ENCODE measurements at regions not wholly inside any gene's neighbourhood (a gene's known extent, or its start where the extent isn't known, plus 50 kb on each side); places are given as distances from the start of the nearest gene placed in this dataset.
A peak's percentile ranks its signal among the peaks of the same experiment; 100 is the strongest.

DNA sequence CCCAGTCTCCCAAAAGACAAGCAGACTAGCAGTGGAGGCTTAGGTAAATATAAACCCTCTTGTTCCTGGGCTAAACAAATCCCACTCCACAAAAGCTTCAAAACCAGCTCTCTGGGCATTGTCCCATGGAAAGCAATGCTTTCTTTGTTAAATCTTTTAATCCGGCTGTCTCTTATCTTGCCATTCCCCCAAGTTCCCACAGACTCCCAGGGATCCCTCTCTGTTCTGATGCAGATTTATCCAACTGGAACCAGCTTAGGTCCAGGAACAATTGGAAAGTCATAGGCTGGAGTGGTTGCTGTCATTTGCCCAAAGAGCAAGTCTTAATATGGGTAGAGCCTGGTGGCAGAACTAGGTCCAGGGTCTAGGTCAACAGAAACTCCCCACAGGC is 110.1 kb upstream of the ATP1A1 start:
- no peak for DNase-seq (ENCODE audit: low spot score)

DNA sequence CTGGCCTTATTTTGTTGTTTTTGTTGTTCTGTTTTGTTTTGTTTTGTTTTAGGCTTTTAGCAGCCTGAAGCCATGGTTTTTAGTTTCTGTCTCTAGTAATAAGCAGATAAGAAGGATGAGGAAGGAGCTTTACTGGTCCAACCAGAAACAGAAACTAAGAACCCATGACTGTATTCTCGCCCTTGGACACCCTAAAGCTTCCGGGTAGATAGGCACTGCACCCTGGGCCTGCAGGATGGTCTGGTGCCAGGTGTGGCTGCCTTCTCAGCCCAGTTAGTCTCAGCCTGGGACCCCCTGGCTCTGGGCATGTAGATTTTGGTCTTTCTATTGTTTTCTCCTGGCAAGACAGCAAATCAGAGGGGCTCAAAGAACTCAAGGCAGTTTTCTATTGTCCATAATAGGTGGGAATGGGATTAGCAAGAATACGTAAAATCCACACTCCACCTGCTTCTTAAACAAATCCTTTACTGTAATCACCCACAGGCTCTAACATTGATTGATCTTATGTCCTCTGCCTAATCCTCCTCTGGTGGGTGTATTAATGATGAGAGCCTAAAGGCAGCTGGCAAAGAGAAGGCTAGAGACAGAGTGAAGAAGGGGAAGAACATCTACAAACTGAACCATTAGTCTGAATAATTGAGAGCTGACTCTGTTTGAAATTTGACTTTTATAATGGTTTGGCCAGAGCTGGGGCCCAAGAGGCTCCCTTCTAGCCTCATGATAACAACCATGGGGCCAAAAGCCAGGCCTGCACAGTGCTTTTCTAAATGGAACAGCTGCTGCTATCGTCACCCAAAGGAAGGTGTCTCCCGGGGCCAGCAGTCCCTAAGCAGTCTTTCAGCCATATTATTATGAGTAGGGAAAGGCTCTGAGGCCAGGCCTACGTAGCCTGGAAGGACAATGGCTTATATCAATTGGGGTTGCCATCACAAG is 106.8 kb upstream of the ATP1A1 start:
- DNase-seq (ENCODE audit: low spot score), result no peak

DNA sequence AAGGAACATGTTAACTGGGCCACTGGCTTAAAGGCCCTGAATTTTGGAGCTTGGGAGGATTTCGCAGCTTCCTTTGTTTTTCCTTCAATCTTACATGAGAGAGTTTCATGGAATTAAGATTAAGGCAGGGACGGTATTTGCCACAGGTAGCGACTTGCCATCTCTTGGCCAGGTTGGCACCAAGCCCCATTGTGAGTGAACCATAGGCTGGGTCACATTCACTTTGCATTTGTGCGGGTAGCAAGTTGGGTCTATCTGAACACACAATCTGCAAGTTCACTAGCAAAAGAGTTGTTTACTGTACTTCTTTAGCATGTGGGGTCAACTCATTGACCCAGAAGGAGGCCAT is 106.2 kb upstream of the ATP1A1 start:
- DNase-seq (ENCODE audit: low spot score), result no peak

DNA sequence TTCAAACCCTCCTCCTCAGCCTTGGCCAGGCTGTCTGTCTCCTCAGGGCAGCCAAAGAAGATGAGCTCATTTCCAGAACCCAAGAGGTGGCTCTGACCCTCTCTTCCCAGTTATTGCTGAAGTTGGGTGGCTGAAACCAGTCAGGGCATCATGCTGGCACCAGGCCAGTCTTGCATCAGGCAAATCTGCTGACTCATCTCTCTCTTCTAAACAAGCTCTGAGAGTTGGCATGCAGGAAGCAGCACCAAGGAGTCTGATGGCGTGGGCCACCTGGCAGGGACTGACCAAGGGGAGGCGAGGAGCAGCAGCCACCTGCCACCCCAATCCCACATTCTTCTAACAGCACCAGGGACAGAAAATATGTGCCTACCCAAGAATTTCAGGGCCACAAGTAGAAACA is 104.8 kb upstream of the ATP1A1 start:
- DNase-seq (ENCODE audit: low spot score), result peak; percentile 85

DNA sequence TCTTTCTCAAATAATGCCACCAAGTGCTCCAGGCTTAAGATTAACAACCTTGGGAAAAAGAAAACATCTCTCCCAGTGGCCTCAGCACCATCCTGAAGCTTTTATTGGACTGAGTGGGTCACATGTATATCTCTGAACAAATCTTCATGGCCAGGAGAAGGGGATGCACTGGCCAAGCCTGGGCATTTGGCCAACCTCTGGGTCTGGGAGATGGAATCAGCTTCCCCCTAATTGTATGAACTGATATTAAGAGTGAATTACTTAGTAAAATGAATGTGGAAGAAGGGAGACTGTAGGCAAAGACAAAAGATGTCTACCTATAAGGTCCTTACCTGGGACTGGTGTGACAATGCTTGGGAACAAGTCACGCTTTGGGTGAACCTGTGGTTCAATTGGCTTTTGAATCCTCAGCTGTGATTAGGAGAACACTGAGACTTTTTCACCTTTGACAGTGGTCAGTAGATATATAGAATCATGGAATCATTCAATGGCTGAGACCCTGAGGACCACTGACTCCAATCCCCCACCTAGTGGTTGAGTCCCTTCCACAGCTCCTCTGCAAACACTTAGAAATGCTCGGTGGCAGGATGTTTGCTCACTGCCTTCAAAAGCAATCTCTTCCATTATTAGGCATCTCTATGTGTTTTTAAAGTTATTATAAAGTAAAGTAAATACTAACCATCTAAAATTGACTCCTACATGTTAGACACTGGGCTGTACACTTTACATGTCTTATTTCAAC is 102.6 kb upstream of the ATP1A1 start:
- no peak for DNase-seq (ENCODE audit: low spot score)

DNA sequence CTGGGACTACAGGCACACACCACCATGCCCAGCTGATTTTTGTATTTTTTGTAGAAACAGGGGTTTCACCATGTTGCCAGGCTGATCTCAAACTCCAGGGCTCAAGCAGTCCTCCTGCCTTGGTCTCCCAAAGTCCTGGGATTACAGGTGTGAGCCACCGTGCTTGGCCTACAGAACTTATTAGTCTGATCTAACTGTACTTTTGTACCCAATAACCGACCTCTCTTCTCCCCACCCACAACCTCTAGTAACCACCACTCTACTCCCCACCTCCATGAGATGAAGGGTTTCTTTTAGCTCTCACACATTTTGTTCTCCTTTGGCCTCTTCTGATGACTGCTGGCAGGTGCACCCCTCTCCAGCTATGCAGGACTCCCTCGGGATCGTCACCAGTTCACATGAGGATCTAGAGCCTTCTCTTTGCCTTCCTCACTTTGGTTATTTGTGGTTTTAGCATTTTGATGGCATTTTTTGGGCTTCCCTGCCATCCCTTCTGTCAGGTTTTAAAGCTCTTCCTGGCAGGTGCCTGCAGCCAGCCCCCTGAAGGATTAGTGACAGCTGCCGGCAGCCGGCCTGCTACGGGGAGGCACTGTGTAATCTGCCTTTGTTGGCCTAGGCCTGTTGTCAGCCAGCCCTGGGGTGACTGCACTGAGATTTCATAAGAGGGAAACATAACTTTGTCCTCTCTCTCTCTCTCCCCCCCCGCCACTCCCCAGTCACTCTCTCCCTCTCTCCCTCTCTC is 99.8 kb upstream of the ATP1A1 start:
- no peak for DNase-seq (ENCODE audit: low spot score)

DNA sequence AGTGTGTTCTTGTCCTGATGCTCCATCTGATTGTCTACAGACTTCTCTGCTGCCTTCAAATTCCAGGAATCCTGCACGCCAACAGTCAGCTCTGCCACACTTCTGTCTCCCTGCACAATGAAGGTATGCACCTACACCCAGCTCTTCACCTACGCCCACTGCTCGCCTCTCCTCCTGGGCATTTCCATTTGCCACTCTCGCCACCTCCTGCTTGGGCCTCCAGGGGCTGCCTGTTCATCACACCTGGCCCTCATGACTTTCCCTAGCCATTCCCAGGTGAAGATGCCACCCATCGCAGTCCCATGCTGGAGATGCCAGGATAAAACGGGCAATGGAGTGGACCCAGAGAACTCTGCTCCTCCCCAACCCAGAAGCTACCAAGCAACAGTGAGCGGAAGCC is 96.5 kb upstream of the ATP1A1 start:
- DNase-seq (ENCODE audit: low spot score), result no peak

DNA sequence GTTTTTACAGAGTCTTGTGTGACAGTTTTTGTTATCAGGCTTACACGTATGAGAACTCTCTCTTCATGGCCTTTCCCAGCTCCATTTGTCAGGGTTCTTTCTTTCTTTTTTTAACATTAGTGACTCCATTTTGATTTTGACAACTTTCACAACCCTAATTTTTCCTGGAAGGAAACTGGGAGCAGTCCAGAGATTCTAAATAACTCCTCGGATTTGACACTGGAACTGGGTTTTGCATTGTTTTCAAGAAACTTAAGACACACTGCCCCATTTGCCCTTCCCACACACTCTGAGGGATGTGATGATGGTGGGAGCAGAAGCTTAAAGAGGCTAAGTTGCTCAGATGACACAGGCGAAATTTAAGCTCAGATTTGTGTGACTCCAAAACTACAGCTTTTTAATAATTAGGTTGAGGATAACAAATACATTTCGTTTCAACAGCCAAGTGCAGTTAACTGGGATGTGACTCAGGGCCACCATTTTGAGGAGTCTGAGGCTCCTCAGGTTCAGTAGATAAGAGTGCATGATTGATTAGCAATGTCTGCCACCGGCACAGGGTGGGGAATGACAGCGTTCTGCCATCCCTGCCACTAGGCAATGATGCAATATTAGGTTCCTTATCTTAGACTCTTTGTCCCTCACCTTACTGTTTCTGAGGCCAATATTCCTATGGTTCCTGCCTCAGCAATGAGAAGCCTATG is 95.1 kb upstream of the ATP1A1 start:
- no peak for DNase-seq (ENCODE audit: low spot score)

DNA sequence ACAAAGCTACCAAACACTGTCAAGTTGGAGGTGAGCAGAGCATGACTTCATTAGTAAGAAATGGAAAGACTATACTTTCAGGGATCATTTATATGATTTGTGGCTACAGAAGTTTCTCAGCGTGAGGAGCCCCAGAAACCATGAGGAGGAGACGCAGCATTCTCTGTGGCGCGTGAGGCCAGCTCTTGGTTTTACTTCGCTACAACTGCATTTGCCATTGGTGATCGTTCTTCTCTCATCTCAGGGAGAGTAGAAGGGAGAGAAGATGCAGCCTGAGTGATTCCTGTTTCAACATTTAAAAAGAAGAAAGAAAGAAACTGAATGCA is 94.5 kb upstream of the ATP1A1 start:
- DNase-seq (ENCODE audit: low spot score), result no peak

DNA sequence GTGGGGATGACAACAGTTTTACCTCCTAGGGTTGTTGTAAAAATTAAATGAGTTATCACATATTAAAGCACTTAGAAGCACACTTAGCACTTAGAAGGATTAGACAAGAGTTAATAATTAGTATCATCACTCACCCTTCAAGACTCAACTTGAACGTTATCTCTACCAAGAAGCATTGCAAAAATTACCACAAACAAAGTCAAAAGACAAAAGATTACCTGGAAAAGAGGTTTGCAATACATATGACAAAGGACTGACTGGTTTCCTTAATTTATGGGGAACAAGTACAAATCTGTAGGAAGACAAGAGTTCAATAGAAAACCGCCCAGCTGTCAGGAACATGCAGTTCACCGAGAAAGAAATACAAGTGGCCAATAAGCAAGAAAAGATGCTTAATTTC is 93.3 kb upstream of the ATP1A1 start:
- no peak for DNase-seq (ENCODE audit: low spot score)

DNA sequence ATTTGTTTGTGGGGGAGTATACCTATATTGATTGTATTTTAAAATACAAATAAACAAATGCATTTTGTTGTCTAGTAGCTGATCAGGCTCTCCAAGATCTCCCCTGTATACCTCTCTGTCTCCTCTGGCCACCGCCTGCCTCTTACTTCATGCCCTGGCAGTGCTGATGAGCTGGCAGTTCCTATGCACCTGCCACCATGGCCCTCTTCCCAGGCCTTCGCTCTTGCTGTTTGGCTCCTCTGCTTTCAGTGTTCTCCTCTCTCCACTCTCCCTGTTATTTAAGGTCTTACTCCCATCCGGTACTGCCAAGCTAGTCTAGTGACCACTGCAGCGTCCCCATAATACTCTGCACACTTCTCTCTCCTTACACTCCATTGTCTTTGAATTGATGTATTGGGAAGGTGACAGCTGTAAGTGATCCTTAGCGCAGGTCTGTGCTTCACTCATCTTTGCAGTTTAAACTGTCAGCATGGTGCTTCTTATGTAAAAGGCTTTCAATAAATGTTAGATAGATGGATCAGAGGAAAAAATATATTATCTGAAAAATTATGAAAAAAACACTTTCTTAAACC is 88.1 kb upstream of the ATP1A1 start:
- DNase-seq (ENCODE audit: low spot score), result no peak

DNA sequence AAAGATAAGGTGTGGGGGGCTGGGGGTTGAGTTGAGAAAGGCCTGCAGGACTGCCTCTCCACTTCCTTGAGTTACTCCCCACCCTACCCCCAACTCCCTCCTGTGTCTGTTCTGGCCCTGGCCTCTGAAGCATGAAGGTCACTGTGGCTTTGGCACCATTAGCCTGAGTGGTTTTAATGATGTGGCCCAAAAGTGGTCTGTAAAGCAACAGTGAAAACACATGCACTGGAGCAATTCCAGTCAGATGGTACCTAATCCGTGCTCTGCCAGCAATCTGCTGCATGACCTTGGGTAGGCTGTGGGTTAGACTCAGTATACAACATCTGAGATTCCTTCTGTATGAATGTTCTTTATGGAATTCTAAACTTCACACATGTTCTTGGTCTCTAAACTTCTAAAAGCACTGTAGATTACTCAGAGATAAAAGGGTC is 86.5 kb upstream of the ATP1A1 start:
- DNase-seq (ENCODE audit: low spot score), result no peak

DNA sequence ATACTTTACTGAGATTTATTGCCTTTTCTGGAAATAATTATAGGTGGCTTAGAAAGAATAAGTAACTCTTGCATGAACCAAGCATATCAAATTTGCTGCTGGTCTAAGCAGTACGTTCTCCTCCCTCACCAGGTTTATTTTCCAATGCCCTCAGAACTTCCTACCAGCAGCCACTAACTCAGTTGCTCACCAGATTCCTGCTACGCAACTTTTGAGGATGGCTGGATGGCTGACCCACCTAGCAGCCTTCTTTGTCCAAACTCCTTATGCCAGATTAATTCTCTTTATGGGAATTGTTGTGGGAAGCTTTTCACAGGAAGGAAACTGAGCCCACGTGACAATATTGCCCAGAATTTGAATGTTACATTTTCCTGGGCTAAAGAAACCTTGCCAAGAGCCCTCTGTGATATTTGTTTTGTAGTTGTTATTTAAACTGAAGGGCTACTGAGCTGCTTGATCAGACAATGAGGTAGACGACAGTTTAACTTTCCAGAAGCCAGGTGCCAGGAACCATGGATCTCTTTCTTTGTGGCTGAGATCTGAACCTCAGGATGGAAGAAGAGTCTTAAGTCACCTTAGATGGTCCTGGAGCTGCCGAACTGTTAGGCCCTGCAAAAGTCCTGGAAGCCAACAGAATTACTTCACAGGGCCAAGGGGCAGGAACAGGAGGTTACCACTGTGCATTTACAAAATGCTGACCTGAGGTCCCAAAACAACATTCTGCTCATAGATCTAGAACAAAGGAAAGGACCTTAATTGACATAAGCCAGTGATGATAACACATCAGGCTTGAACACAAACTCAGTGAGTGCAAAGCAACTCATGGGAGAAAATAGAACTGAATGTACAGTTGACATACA is 85.5 kb upstream of the ATP1A1 start:
- DNase-seq (ENCODE audit: low spot score), result no peak

DNA sequence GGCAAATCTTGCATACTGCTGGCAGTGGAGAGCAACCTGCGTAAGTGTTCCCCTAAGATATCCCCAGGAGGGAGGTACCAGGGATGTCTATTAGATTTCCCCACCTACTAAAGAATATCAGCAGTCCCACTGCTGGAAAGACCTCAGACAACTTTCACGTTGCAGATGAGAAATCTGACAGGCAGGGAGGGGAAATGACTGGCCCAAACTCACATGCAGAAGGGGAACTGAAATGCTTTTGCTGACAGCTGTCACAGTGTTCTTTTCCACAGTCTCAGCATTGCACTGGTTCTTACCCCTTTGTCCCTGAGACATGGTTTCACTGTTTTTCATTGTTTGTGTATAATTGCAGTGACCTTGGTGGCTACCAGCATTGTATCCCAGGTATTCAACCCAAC is 84.8 kb upstream of the ATP1A1 start:
- DNase-seq (ENCODE audit: low spot score), result no peak

DNA sequence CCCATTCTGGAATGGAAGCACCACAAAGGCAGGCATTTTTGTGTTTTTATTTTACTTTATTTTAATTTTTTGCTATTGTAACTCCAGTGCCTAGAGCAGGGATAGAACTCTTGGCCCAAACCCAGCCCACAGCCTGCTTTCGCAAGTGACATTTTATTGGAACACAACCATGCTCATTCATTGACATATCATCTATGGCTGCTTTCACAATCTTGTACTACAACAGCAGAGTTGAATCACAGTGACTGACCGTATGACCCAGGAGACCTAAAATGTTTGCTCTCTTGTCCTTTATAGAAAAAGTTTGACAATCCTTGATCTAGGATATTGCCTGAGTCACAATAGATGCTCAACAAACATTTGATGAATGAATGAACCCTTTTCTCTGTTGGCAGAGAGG is 83.9 kb upstream of the ATP1A1 start:
- DNase-seq (ENCODE audit: low spot score), result no peak

DNA sequence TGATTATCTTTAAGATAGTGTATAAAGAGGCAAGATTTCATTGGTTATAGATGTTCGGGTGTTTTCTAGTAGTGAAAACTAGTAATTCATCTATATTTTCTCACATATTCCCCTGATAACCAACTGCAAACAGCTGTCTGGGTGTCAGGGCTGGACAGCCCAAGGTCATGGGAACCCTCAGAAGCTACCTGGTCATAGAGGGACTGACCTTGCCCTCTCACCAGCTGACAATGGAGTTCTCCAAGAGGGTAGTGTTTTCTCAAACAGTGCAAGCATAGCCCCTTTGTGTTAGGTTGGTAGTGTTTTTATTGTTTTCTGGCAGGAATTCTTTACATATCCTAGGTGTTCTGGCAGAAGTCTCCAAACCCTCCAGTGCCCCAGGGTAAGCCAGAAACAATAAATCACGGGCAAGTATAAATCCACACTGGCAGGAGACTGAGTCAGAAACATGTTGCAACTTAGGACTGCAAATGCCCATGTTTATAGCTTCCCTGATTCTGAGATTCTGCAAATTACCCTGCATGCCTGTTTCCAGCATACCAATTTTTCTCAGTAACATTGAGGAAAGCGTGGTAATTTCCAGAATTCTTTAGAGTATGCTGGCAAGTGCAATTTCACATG is 82.8 kb upstream of the ATP1A1 start:
- peak; percentile 51 for DNase-seq (ENCODE audit: low spot score)

DNA sequence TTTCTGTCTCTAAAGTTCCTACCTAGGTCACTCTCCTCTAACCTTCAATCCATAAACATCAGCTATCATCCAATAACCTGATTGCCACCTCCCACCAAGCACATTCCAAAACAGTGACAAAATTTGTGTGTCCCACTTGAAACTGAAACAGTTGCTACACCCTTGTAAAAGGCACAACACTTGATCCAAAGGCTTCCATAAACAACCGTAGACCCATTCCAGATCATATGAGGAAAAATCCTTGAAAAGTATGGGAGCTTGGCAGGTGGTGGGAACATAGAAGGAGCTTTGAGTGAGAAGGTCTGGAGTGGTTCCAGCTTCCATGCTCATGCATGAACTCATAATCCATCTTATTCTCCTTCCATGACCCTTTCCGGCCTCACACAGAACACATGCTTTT is 82.0 kb upstream of the ATP1A1 start:
- DNase-seq (ENCODE audit: low spot score), result no peak

DNA sequence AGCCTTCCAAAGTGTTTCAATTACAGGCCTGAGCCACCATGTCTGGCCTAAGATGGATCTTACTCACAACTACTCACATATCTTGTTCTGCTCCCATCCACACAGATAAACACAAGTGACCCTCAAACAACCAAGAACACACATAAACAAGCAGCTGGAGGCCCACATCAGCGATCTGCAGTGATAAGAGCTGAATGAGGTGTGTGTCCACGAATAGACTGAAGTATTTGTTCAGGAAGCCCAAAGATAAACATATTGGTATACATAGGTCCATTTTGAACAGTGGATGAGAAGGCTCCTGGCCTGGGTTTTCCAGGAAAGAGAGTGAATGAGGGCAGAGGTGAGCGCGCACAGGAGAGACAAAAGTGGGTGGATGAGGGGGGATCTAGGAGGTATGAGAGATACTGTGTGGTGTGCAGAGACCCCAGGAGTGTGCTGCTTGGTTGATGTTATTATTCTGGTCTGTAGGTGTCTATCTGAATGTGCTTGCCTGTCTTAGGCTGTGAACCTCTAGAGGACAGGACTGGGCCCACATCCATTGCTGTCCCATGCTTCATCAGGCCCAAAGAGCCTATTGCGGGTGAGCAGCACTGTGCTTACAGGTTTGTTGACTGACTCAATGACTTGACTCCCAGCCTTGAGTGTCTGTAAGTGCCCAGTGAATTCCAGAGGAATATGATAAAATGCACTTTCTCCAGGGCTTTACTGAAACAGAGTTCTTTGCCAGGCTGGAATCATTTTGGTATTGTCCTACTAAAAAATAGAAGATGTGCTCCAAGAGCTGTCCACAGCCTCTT is 79.9 kb upstream of the ATP1A1 start:
- no peak for DNase-seq (ENCODE audit: low spot score)

DNA sequence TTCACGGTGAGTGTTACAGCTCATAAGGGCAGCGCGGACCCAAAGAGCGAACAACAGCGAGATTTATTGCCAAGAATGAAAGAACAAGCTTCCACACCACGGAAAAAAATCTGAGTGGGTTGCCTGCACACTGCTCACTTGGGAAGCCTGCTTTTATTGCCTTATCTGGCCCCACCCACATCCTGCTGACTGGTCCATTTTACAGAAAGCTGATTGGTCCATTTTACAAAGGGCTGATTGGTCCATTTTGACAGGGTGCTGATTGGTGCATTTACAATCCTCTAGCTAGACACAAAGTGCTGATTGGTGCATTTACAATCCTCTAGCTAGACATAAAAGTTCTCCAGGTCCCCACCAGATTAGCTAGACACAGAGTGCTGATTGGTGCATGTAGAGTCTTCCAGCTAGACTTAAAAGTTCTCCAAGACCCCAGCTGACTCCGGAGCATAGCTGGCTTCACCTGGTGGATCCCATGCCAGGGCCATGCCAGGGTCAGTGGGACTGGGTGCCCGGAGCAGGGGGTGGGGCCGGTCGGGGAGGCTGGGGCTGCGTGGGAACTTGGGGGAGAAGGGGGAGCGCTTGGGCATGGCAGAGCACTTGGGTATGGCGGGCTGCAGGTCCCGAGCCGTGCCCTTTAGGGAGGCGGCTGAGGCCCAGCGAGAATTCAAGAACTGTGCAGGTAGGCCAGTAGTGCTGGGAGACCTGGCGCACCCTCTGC is 75.4 kb upstream of the ATP1A1 start:
- no peak for DNase-seq (ENCODE audit: low spot score)

All from ureter (tissue), 1 donor.